GM21723 (cell line): ENCODE measurements at regions not wholly inside any gene's neighbourhood (a gene's known extent, or its start where the extent isn't known, plus 50 kb on each side); places are given as distances from the start of the nearest gene placed in this dataset.
"Not testable (repeated sequence)": the region's sequence is repeated elsewhere in the genome, so short reads cannot be mapped to it uniquely, and the experiment has no call there.

Source experiments
- ATAC-seq: cut with Tn5 transposase; IDR thresholded peaks from one replicate; pipeline ENCODE4 v1.9.1; 2021; ENCODE audit warnings: mild to moderate bottlenecking, moderate library complexity; ENCODE audit not compliant: unreplicated experiment

- ATAC-seq, result no peak
These were observed 50.2 kb upstream of the FAM174B start for GRCh38 chr15:92705764-92706163.

- ATAC-seq, result no peak
These were observed 50.6 kb upstream of the FAM174B start for GRCh38 chr15:92706201-92706600.

- no peak for ATAC-seq
These were observed 52.4 kb upstream of the FAM174B start for GRCh38 chr15:92707880-92708551.

GRCh38 chr15:92708635-92709034 lies 53.1 kb upstream of the FAM174B start:
- ATAC-seq, result no peak

GRCh38 chr15:92709110-92709790 lies 53.7 kb upstream of the FAM174B start:
- ATAC-seq, result no peak

GRCh38 chr15:92711457-92711831 lies 55.9 kb upstream of the FAM174B start:
- no peak for ATAC-seq

- peak; percentile 22 for ATAC-seq
These were observed 58.5 kb upstream of the FAM174B start for GRCh38 chr15:92714077-92714476.

- peak; percentile 94 for ATAC-seq
These were observed 59.2 kb upstream of the FAM174B start for GRCh38 chr15:92714477-92715401.

GRCh38 chr15:92715758-92716157 lies 60.2 kb upstream of the FAM174B start:
- no peak for ATAC-seq

- no peak for ATAC-seq
These were observed 63.4 kb upstream of the FAM174B start for GRCh38 chr15:92719021-92719420.

GRCh38 chr15:92724144-92724543 lies 68.6 kb upstream of the FAM174B start:
- no peak for ATAC-seq

- no peak for ATAC-seq
These were observed 69.6 kb upstream of the FAM174B start for GRCh38 chr15:92725171-92725570.

- ATAC-seq, result no peak
These were observed 72.7 kb upstream of the FAM174B start for GRCh38 chr15:92728266-92728665.

GRCh38 chr15:92733090-92733933 lies 77.7 kb upstream of the FAM174B start:
- no peak for ATAC-seq

GRCh38 chr15:92733934-92734521 lies 78.5 kb upstream of the FAM174B start:
- ATAC-seq, result no peak

GRCh38 chr15:92739246-92739645 lies 83.7 kb upstream of the FAM174B start:
- ATAC-seq, result not testable (repeated sequence)

GRCh38 chr15:92745845-92746271 lies 90.3 kb upstream of the FAM174B start:
- no peak for ATAC-seq

GRCh38 chr15:92747047-92747446 lies 91.5 kb upstream of the FAM174B start:
- ATAC-seq, result no peak

- no peak for ATAC-seq
These were observed 93.6 kb upstream of the FAM174B start for GRCh38 chr15:92749216-92749615.

- no peak for ATAC-seq
These were observed 94.4 kb upstream of the FAM174B start for GRCh38 chr15:92749946-92750345.
